K562 (cell line): ENCODE measurements at regions not wholly inside any gene's neighbourhood (a gene's known extent, or its start where the extent isn't known, plus 50 kb on each side); places are given as distances from the start of the nearest gene placed in this dataset.

Experiments used
- CBX3 ChIP-seq, 2 experiments: IDR thresholded peaks; 1 replicate in 1 of 2; 2 replicates in 1 of 2; pipeline ENCODE4 v1.6.1; 2012; ENCODE audit warnings: inconsistent platforms in 2 of 2, low read length in 2 of 2, borderline replicate concordance in 1 of 2, control low read depth in 1 of 2
- CREB5 ChIP-seq: fragments of 250-450 bp; sonication (Bioruptor Pico); IDR thresholded peaks from 2 replicates; pipeline ENCODE4 v1.5.0; 2020; ENCODE audit warnings: mild to moderate bottlenecking
- DIDO1 ChIP-seq: fragments of 450-650 bp; IDR thresholded peaks from 2 replicates; pipeline ENCODE4 v1.6.1; 2016; ENCODE audit warnings: low read depth, missing biosample characterization, missing genetic modification characterization
- EZH2 ChIP-seq: IDR thresholded peaks from 2 replicates; pipeline ENCODE4 v1.6.1; 2012; ENCODE audit warnings: low read depth, mild to moderate bottlenecking, inconsistent platforms, low read length, borderline replicate concordance
- HNRNPK ChIP-seq: fragments of 200-400 bp; formaldehyde crosslinking; IDR thresholded peaks from one replicate; pipeline ENCODE4 v1.6.1; 2018; ENCODE audit warnings: mild to moderate bottlenecking, low read depth, low read length; ENCODE audit not compliant: poor library complexity, severe bottlenecking
- TCF7 ChIP-seq: sonication (generic); IDR thresholded peaks from 2 replicates; pipeline ENCODE4 v1.6.1; 2016; ENCODE audit warnings: antibody characterized with exemption, borderline replicate concordance
- XRCC5 ChIP-seq: fragments of 200-400 bp; formaldehyde crosslinking; IDR thresholded peaks from 2 replicates; pipeline ENCODE4 v1.6.1; 2017; ENCODE audit warnings: low read depth, mild to moderate bottlenecking, low read length
- ZNF785 ChIP-seq: fragments of 250-450 bp; sonication (Bioruptor Pico); IDR thresholded peaks from 2 replicates; pipeline ENCODE4 v1.4.0; 2020; ENCODE audit warnings: mild to moderate bottlenecking
- TF ChIP-seq, protein P1 (sequence below): fragments of 450-650 bp; IDR thresholded peaks from 2 replicates; pipeline ENCODE4 v1.6.1; 2016; ENCODE audit warnings: missing biosample characterization, missing genetic modification characterization

GRCh38 chr3:154764856-154765640 lies 315.1 kb upstream of the MME start:
- TF ChIP-seq, protein P1, sequence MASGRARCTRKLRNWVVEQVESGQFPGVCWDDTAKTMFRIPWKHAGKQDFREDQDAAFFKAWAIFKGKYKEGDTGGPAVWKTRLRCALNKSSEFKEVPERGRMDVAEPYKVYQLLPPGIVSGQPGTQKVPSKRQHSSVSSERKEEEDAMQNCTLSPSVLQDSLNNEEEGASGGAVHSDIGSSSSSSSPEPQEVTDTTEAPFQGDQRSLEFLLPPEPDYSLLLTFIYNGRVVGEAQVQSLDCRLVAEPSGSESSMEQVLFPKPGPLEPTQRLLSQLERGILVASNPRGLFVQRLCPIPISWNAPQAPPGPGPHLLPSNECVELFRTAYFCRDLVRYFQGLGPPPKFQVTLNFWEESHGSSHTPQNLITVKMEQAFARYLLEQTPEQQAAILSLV (tag): no peak
- TF ChIP-seq TCF7 (no peak), XRCC5 (no peak), HNRNPK (no peak), CBX3 (IDR thresholded peaks at IDR 0.05; ENCODE audit: borderline replicate concordance in 1 of 2, low read length in 2 of 2) (no peak), DIDO1 (tag) (no peak), ZNF785 (CRISPR knock-in tag) (no peak), EZH2 (no peak), CREB5 (CRISPR knock-in tag) (no peak)
